ENCODE measurements at regions not wholly inside any gene's neighbourhood (a gene's known extent, or its start where the extent isn't known, plus 50 kb on each side); places are given as distances from the start of the nearest gene placed in this dataset.

DNA sequence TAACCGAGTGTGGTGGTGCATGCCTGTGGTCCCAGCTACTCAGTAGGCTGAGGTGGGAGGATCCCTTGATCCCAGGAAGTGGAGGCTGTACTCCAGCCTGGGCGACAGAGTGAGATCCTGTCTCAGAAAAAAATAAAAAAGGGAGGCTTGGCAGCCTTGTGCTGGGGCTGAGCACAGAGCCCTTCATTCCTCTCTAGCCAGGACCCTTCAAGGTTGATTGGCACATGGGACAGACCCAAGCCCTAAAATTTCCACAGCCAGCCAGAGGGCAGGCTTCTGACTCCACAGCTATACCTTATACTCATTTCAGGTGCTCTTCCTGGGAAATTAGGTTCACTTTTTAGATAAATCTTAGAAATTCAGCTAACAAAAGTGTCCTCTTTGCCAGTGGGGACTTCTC is 553.0 kb upstream of the CPEB2 start:
- H3K27me3 ChIP-seq (replicated peaks; ENCODE audit: control insufficient read depth, insufficient read depth, low read length, poor library complexity, severe bottlenecking), result no peaks in the 10 kb centered on the region
- no peaks in the 10 kb centered on the region for H3K36me3 ChIP-seq (ENCODE audit: control insufficient read depth, insufficient read depth, low read length)
- H3K4me3 ChIP-seq (ENCODE audit: insufficient read depth, low read depth, low read length, poor library complexity, severe bottlenecking), result no peak overlapping the region
- H3K27ac ChIP-seq (ENCODE audit: insufficient read depth, low read length, poor library complexity, severe bottlenecking), result no peak overlapping the region
- DNase-seq, result no peak
- no peaks in the 10 kb centered on the region for H3K9me3 ChIP-seq (ENCODE audit: control insufficient read depth, low read length)
- H3K4me1 ChIP-seq (ENCODE audit: control insufficient read depth, insufficient read depth, low read length, poor library complexity, severe bottlenecking), result no peaks in the 10 kb centered on the region

DNA sequence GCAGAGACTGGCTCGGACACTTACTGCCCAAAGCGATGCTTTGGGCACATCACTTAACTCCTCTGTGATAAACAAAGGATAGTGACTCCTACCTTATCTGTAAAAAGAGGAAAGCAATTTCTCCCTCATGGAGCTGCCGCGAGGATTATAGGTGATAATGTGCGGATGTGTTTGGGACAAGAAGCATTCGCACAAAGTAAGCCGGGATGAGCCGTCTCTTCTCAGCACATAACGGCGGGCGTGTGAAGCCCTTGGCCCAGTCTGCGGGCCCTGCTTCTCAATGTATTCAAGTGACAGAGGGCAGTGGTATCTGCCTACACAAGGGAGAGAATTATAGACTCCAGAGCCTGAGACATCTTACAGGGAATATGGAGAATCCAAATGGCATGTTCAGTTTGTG is 550.3 kb upstream of the CPEB2 start:
- no peak for DNase-seq
- no peak overlapping the region for H3K4me3 ChIP-seq (ENCODE audit: insufficient read depth, low read depth, low read length, poor library complexity, severe bottlenecking)
- H3K27ac ChIP-seq (ENCODE audit: insufficient read depth, low read length, poor library complexity, severe bottlenecking), result no peak overlapping the region
- no peaks in the 10 kb centered on the region for H3K9me3 ChIP-seq (ENCODE audit: control insufficient read depth, low read length)
- no peaks in the 10 kb centered on the region for H3K36me3 ChIP-seq (ENCODE audit: control insufficient read depth, insufficient read depth, low read length)
- no peaks in the 10 kb centered on the region for H3K27me3 ChIP-seq (replicated peaks; ENCODE audit: control insufficient read depth, insufficient read depth, low read length, poor library complexity, severe bottlenecking)
- H3K4me1 ChIP-seq (ENCODE audit: control insufficient read depth, insufficient read depth, low read length, poor library complexity, severe bottlenecking), result no peaks in the 10 kb centered on the region

DNA sequence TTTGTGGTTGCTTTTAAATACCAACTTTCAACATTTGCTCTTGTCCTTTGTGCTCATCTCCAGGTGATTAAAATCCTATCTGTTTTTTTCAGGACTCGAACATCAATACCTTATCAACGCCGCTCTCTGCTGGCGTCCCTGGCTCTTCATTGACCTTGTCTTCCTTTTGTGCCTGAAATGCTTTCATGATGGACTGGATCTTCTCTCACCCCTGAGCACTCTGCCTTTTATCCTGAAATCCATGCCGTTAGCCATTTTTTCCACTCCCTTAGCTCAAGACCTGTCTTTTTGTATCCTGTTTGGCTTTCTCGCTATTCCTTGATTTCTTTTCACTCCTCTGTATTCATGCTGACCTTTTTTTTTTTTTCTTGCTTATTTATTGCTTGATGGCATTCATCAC is 549.5 kb upstream of the CPEB2 start:
- Histone ChIP-seq H3K9me3 (ENCODE audit: control insufficient read depth, low read length) (no peaks in the 10 kb centered on the region), H3K4me1 (ENCODE audit: control insufficient read depth, insufficient read depth, low read length, poor library complexity, severe bottlenecking) (no peaks in the 10 kb centered on the region), H3K36me3 (ENCODE audit: control insufficient read depth, insufficient read depth, low read length) (no peaks in the 10 kb centered on the region), H3K27ac (ENCODE audit: insufficient read depth, low read length, poor library complexity, severe bottlenecking) (no peak overlapping the region), H3K4me3 (ENCODE audit: insufficient read depth, low read depth, low read length, poor library complexity, severe bottlenecking) (no peak overlapping the region), H3K27me3 (replicated peaks; ENCODE audit: control insufficient read depth, insufficient read depth, low read length, poor library complexity, severe bottlenecking) (no peaks in the 10 kb centered on the region)
- DNase-seq, result no peak

DNA sequence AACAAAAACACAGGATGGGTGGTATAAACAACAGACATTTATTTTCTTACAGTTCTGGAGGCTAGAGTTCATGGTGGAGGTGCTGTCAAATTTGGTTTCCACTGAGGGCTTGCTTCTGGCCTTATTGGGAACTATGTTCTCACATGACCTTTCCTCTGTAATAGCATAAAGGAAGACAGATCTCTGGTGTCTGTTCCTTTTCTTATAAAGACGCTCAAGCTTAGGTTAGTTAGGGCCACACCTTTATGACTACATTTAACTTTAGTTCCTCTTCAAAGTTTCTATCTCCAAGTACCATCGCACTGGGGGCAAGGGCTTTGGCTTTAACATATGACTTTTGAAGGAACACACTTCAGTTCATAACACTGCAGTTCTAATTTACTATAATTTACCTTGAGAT is 543.8 kb upstream of the CPEB2 start:
- no peak overlapping the region for H3K4me3 ChIP-seq (ENCODE audit: insufficient read depth, low read depth, low read length, poor library complexity, severe bottlenecking)
- no peak overlapping the region for H3K27ac ChIP-seq (ENCODE audit: insufficient read depth, low read length, poor library complexity, severe bottlenecking)
- H3K27me3 ChIP-seq (replicated peaks; ENCODE audit: control insufficient read depth, insufficient read depth, low read length, poor library complexity, severe bottlenecking), result no peaks in the 10 kb centered on the region
- no peak for DNase-seq
- no peaks in the 10 kb centered on the region for H3K9me3 ChIP-seq (ENCODE audit: control insufficient read depth, low read length)
- no peaks in the 10 kb centered on the region for H3K36me3 ChIP-seq (ENCODE audit: control insufficient read depth, insufficient read depth, low read length)
- H3K4me1 ChIP-seq (ENCODE audit: control insufficient read depth, insufficient read depth, low read length, poor library complexity, severe bottlenecking), result no peaks in the 10 kb centered on the region

DNA sequence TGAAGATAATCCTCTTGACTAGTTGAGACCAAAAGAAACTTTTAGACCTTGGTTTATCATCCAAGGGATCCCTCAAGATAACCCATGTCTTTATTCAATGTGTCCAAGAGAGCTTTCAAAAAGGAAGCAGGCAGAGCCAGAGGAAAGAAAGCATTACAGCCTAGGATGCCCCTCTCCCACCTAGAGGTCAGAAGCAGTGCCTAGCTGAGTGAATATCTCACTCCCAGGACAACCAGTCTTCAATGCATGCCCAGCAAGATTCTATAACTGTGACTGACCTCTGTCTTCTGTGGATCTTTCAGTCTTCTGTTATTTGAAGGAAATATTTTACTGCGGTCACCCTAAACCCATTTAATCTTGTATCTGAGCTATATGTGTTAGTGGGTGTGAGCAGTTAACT is 537.2 kb upstream of the CPEB2 start:
- H3K27me3 ChIP-seq (replicated peaks; ENCODE audit: control insufficient read depth, insufficient read depth, low read length, poor library complexity, severe bottlenecking), result no peaks in the 10 kb centered on the region
- no peak overlapping the region for H3K4me3 ChIP-seq (ENCODE audit: insufficient read depth, low read depth, low read length, poor library complexity, severe bottlenecking)
- no peaks in the 10 kb centered on the region for H3K36me3 ChIP-seq (ENCODE audit: control insufficient read depth, insufficient read depth, low read length)
- no peak for DNase-seq
- H3K27ac ChIP-seq (ENCODE audit: insufficient read depth, low read length, poor library complexity, severe bottlenecking), result no peak overlapping the region
- H3K9me3 ChIP-seq (ENCODE audit: control insufficient read depth, low read length), result no peaks in the 10 kb centered on the region
- no peaks in the 10 kb centered on the region for H3K4me1 ChIP-seq (ENCODE audit: control insufficient read depth, insufficient read depth, low read length, poor library complexity, severe bottlenecking)

DNA sequence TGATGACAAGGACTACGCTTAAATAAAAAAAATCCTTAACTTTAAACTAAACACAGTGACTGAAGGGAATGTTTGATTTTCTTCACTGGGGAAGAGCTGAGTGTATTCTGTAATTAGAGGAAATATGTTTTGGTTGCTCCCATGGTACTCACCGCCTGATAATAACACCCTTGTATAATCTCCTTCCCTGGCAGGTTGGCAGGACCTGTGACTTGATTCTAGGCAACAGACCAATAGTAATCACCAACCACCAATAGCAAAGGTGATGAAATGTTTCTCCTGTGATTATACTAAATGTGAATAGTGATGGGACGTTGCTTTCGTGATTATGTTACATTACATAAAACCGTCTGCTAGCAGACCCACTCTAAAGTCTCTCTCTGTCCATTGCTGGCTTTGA is 536.8 kb upstream of the CPEB2 start:
- Histone ChIP-seq H3K4me3 (ENCODE audit: insufficient read depth, low read depth, low read length, poor library complexity, severe bottlenecking) (no peak overlapping the region), H3K9me3 (ENCODE audit: control insufficient read depth, low read length) (no peaks in the 10 kb centered on the region), H3K4me1 (ENCODE audit: control insufficient read depth, insufficient read depth, low read length, poor library complexity, severe bottlenecking) (no peaks in the 10 kb centered on the region), H3K36me3 (ENCODE audit: control insufficient read depth, insufficient read depth, low read length) (no peaks in the 10 kb centered on the region), H3K27me3 (replicated peaks; ENCODE audit: control insufficient read depth, insufficient read depth, low read length, poor library complexity, severe bottlenecking) (no peaks in the 10 kb centered on the region), H3K27ac (ENCODE audit: insufficient read depth, low read length, poor library complexity, severe bottlenecking) (no peak overlapping the region)
- no peak for DNase-seq

DNA sequence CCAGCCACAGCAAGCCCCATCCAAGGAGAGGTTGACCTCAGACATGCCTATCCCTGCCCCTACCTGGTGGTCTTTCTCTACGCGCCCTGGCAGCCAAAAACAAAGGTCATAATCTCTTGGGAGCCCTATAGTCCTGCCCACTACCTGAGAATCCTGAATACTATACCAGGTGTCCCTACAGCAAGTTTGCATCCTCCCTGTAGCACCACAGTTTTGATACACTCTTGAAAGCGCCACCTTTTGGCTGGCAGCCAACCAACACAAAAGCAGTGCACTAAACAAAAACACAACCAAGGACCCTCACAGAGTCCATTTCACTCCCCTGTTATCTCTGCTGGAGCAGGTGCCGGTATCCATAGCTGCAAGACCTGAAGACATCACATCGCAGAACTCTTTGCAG is 523.8 kb upstream of the CPEB2 start:
- no peak for DNase-seq
- no peak overlapping the region for H3K27ac ChIP-seq (ENCODE audit: insufficient read depth, low read length, poor library complexity, severe bottlenecking)
- H3K27me3 ChIP-seq (replicated peaks; ENCODE audit: control insufficient read depth, insufficient read depth, low read length, poor library complexity, severe bottlenecking), result no peaks in the 10 kb centered on the region
- H3K4me3 ChIP-seq (ENCODE audit: insufficient read depth, low read depth, low read length, poor library complexity, severe bottlenecking), result no peak overlapping the region
- no peaks in the 10 kb centered on the region for H3K4me1 ChIP-seq (ENCODE audit: control insufficient read depth, insufficient read depth, low read length, poor library complexity, severe bottlenecking)
- H3K9me3 ChIP-seq (ENCODE audit: control insufficient read depth, low read length), result no peaks in the 10 kb centered on the region
- no peaks in the 10 kb centered on the region for H3K36me3 ChIP-seq (ENCODE audit: control insufficient read depth, insufficient read depth, low read length)

DNA sequence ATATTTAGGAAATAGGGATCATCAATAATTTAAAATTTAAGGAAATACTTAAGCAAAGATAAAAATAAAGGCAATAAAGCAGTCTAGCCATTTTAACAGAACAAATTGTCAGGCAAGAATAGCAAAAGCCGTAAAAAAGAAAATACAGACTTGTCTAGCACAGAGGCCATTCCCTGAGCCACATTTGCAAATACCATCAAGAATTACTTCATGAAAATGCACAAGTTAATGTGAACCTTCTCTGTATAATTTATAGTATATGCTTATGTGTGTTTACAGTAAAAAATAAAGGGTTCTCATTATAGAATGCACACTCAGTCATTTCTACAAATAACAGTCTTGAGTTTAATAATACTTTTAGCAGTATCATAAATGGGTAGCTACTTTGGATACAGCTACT is 505.9 kb upstream of the CPEB2 start:
- Histone ChIP-seq H3K4me3 (ENCODE audit: insufficient read depth, low read depth, low read length, poor library complexity, severe bottlenecking) (no peak overlapping the region), H3K4me1 (ENCODE audit: control insufficient read depth, insufficient read depth, low read length, poor library complexity, severe bottlenecking) (no peaks in the 10 kb centered on the region), H3K27me3 (replicated peaks; ENCODE audit: control insufficient read depth, insufficient read depth, low read length, poor library complexity, severe bottlenecking) (no peaks in the 10 kb centered on the region), H3K36me3 (ENCODE audit: control insufficient read depth, insufficient read depth, low read length) (no peaks in the 10 kb centered on the region), H3K9me3 (ENCODE audit: control insufficient read depth, low read length) (no peaks in the 10 kb centered on the region), H3K27ac (ENCODE audit: insufficient read depth, low read length, poor library complexity, severe bottlenecking) (no peak overlapping the region)
- no peak for DNase-seq

DNA sequence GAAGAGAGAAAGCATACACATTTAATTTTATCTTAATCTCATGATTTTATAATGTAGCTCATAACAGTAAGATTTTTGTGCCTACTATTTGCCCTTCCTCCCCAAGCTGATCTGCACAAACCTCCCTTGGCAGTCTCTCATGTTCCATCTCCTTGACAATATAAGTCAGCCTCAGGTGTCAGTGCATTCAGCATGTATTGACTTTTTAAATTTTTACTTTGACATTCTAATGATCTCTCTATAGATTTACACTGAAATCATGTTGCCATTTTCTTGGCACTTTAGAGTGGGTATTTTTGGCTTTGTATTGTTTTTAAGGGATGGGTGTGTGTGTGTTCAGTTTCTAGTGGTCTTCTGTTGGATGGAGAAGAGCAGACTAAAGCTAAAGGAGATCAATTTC is 505.3 kb upstream of the CPEB2 start:
- Histone ChIP-seq H3K4me3 (ENCODE audit: insufficient read depth, low read depth, low read length, poor library complexity, severe bottlenecking) (no peak overlapping the region), H3K27me3 (replicated peaks; ENCODE audit: control insufficient read depth, insufficient read depth, low read length, poor library complexity, severe bottlenecking) (no peaks in the 10 kb centered on the region)
- no peak for DNase-seq

DNA sequence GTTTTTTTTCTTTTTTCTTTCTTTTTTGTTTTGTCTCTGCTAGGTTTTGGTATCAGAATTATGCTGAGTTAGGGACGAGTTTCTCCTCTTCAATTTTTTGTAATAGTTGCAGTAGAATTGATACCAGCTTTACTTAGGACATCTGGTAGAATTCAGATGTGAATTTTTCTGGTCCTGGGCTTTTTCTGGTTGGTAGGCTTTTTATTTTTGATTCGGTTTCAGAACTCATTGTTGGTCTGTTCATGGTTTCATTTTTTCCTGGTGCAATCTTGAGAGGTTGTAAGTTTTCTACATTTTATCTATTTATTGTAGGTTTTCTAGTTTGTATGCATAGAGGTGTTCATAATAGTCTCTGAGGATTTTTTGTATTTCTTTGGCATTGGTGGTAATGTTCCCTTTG is 498.1 kb upstream of the CPEB2 start:
- Histone ChIP-seq H3K4me3 (ENCODE audit: insufficient read depth, low read depth, low read length, poor library complexity, severe bottlenecking) (no peak overlapping the region), H3K36me3 (ENCODE audit: control insufficient read depth, insufficient read depth, low read length) (no peaks in the 10 kb centered on the region), H3K27ac (ENCODE audit: insufficient read depth, low read length, poor library complexity, severe bottlenecking) (no peak overlapping the region), H3K27me3 (replicated peaks; ENCODE audit: control insufficient read depth, insufficient read depth, low read length, poor library complexity, severe bottlenecking) (no peaks in the 10 kb centered on the region), H3K9me3 (ENCODE audit: control insufficient read depth, low read length) (no peaks in the 10 kb centered on the region), H3K4me1 (ENCODE audit: control insufficient read depth, insufficient read depth, low read length, poor library complexity, severe bottlenecking) (no peaks in the 10 kb centered on the region)
- DNase-seq, result no peak

More for the DNA sequence above, 505.3 kb upstream of the CPEB2 start:
- no peaks in the 10 kb centered on the region for H3K36me3 ChIP-seq (ENCODE audit: control insufficient read depth, insufficient read depth, low read length)
- no peak overlapping the region for H3K27ac ChIP-seq (ENCODE audit: insufficient read depth, low read length, poor library complexity, severe bottlenecking)
- H3K4me1 ChIP-seq (ENCODE audit: control insufficient read depth, insufficient read depth, low read length, poor library complexity, severe bottlenecking), result no peaks in the 10 kb centered on the region
- no peaks in the 10 kb centered on the region for H3K9me3 ChIP-seq (ENCODE audit: control insufficient read depth, low read length)

DNA sequence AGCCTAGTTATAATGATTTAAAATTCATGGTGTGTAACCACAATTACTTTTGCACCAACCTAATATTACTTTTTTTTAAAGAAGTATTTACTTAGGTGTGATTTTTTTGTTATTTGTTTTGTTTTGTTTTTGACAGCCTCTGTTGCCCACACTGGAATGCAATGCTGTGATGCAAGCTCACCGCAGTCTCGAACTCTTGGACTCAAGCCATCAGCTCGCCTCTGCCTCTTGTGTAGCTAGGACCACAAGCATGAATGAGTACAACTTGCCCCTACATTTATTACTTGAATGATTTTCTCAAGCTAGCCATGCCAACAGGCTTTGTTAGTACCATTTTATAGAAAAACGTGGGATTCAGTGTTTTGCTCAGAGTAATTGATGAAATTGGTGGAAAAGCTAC is 488.8 kb upstream of the CPEB2 start:
- no peak overlapping the region for H3K27ac ChIP-seq (ENCODE audit: insufficient read depth, low read length, poor library complexity, severe bottlenecking)
- H3K9me3 ChIP-seq (ENCODE audit: control insufficient read depth, low read length), result no peaks in the 10 kb centered on the region
- no peak for DNase-seq
- no peaks in the 10 kb centered on the region for H3K27me3 ChIP-seq (replicated peaks; ENCODE audit: control insufficient read depth, insufficient read depth, low read length, poor library complexity, severe bottlenecking)
- H3K36me3 ChIP-seq (ENCODE audit: control insufficient read depth, insufficient read depth, low read length), result no peaks in the 10 kb centered on the region
- no peak overlapping the region for H3K4me3 ChIP-seq (ENCODE audit: insufficient read depth, low read depth, low read length, poor library complexity, severe bottlenecking)
- no peaks in the 10 kb centered on the region for H3K4me1 ChIP-seq (ENCODE audit: control insufficient read depth, insufficient read depth, low read length, poor library complexity, severe bottlenecking)
